ENCODE measurements at regions not wholly inside any gene's neighbourhood (a gene's known extent, or its start where the extent isn't known, plus 50 kb on each side); places are given as distances from the start of the nearest gene placed in this dataset.

- POLR2A ChIA-PET (ENCODE audit: low non-redundant PET) = no interaction called here
- no peak overlapping the region for H3K27ac ChIP-seq
- CTCF ChIA-PET = no interaction called here
- DNase-seq (ENCODE audit: low spot score) = no peak
- TF ChIP-seq, protein P1, sequence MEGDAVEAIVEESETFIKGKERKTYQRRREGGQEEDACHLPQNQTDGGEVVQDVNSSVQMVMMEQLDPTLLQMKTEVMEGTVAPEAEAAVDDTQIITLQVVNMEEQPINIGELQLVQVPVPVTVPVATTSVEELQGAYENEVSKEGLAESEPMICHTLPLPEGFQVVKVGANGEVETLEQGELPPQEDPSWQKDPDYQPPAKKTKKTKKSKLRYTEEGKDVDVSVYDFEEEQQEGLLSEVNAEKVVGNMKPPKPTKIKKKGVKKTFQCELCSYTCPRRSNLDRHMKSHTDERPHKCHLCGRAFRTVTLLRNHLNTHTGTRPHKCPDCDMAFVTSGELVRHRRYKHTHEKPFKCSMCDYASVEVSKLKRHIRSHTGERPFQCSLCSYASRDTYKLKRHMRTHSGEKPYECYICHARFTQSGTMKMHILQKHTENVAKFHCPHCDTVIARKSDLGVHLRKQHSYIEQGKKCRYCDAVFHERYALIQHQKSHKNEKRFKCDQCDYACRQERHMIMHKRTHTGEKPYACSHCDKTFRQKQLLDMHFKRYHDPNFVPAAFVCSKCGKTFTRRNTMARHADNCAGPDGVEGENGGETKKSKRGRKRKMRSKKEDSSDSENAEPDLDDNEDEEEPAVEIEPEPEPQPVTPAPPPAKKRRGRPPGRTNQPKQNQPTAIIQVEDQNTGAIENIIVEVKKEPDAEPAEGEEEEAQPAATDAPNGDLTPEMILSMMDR (conservative IDR thresholded peaks at IDR 0.05; ENCODE audit: low read depth) = no peak
These were observed 477.9 kb downstream of the KCNJ3 start for GRCh38 chr2:155176345-155176744.

- ChIA-PET CTCF (no interaction called here), POLR2A (ENCODE audit: low non-redundant PET) (no interaction called here)
- H3K27ac ChIP-seq = no peak overlapping the region
- no peak for DNase-seq (ENCODE audit: low spot score)
- TF ChIP-seq, protein P1 (conservative IDR thresholded peaks at IDR 0.05; ENCODE audit: low read depth) = no peak
These were observed 470.8 kb downstream of the KCNJ3 start for GRCh38 chr2:155169317-155169716.

DNA sequence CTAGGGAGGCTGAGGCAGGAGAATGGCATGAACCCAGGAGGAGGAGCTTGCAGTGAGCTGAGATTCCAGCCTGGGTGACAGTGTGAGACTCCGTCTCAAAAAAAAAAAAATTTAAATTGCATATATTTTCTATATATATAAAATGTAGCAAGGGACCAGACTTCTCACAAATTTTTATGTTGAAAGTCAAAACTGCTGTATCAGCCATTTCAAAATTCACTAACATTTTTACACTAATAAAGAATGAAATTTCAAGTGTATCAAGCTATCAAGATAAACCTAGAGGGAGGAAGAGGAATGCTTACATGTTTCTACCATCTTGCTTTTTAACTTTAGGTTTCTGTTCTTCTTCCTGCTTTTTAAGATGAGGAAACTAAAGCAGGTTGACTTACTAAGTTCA, 464.0 kb downstream of the KCNJ3 start:
- POLR2A ChIA-PET (ENCODE audit: low non-redundant PET) = no interaction called here
- TF ChIP-seq, protein P1 (conservative IDR thresholded peaks at IDR 0.05; ENCODE audit: low read depth) = no peak
- DNase-seq (ENCODE audit: low spot score) = no peak
- H3K27ac ChIP-seq = no peak overlapping the region
- CTCF ChIA-PET = no interaction called here

- TF ChIP-seq, protein P1 (conservative IDR thresholded peaks at IDR 0.05; ENCODE audit: low read depth) = no peak
- DNase-seq (ENCODE audit: low spot score) = no peak
- no peak overlapping the region for H3K27ac ChIP-seq
- ChIA-PET POLR2A (ENCODE audit: low non-redundant PET) (no interaction called here), CTCF (no interaction called here)
These were observed 462.8 kb downstream of the KCNJ3 start for GRCh38 chr2:155161314-155161713.

- DNase-seq (ENCODE audit: low spot score) = no peak
- TF ChIP-seq, protein P1 (conservative IDR thresholded peaks at IDR 0.05; ENCODE audit: low read depth) = no peak
- POLR2A ChIA-PET (ENCODE audit: low non-redundant PET) = no interaction called here
- H3K27ac ChIP-seq = no peak overlapping the region
- CTCF ChIA-PET = no interaction called here
These were observed 459.2 kb downstream of the KCNJ3 start for GRCh38 chr2:155157711-155158110.

- TF ChIP-seq, protein P1 (conservative IDR thresholded peaks at IDR 0.05; ENCODE audit: low read depth) = no peak
- no peak for DNase-seq (ENCODE audit: low spot score)
- H3K27ac ChIP-seq = no peak overlapping the region
- ChIA-PET POLR2A (ENCODE audit: low non-redundant PET) (no interaction called here), CTCF (no interaction called here)
These were observed 458.6 kb downstream of the KCNJ3 start for GRCh38 chr2:155157065-155157464.

GRCh38 chr2:155151945-155152344, 453.4 kb downstream of the KCNJ3 start:
- no peak overlapping the region for H3K27ac ChIP-seq
- DNase-seq (ENCODE audit: low spot score) = no peak
- ChIA-PET CTCF (no interaction called here), POLR2A (ENCODE audit: low non-redundant PET) (no interaction called here)
- TF ChIP-seq, protein P1 (conservative IDR thresholded peaks at IDR 0.05; ENCODE audit: low read depth) = no peak

All from RWPE1 (cell line).